GM21825 (cell line): ENCODE measurements at regions not wholly inside any gene's neighbourhood (a gene's known extent, or its start where the extent isn't known, plus 50 kb on each side); places are given as distances from the start of the nearest gene placed in this dataset.

Source experiments
- ATAC-seq: cut with Tn5 transposase; IDR thresholded peaks from one replicate; pipeline ENCODE4 v1.9.1; 2021; ENCODE audit warnings: mild to moderate bottlenecking, moderate library complexity; ENCODE audit not compliant: unreplicated experiment

- ATAC-seq: no peak
Observed at GRCh38 chr6:6781172-6781872, 192.8 kb downstream of the LY86 start.

GRCh38 chr6:6781873-6782227 lies 193.3 kb downstream of the LY86 start:
- ATAC-seq: no peak

- ATAC-seq: no peak
Observed at GRCh38 chr6:6783721-6784120, 195.2 kb downstream of the LY86 start.

- no peak for ATAC-seq
Observed at GRCh38 chr6:6784514-6785162, 196.1 kb downstream of the LY86 start.

GRCh38 chr6:6785163-6785521 lies 196.6 kb downstream of the LY86 start:
- ATAC-seq: no peak

- peak; percentile 51 for ATAC-seq
Observed at GRCh38 chr6:6788394-6789032, 200.0 kb downstream of the LY86 start.

- no peak for ATAC-seq
Observed at GRCh38 chr6:6790393-6790792, 201.9 kb downstream of the LY86 start.

GRCh38 chr6:6790891-6791290 lies 202.4 kb downstream of the LY86 start:
- ATAC-seq: no peak

GRCh38 chr6:6793388-6794250 lies 205.1 kb downstream of the LY86 start:
- ATAC-seq: no peak

- no peak for ATAC-seq
Observed at GRCh38 chr6:6795393-6795792, 206.9 kb downstream of the LY86 start.

- ATAC-seq: no peak
Observed at GRCh38 chr6:6796818-6797217, 208.3 kb downstream of the LY86 start.

- peak; percentile 40 for ATAC-seq
Observed at GRCh38 chr6:6798448-6798860, 209.9 kb downstream of the LY86 start.

- ATAC-seq: no peak
Observed at GRCh38 chr6:6801005-6801335, 212.4 kb downstream of the LY86 start.

GRCh38 chr6:6801635-6802218 lies 213.2 kb downstream of the LY86 start:
- ATAC-seq: no peak

GRCh38 chr6:6803180-6803977 lies 214.9 kb downstream of the LY86 start:
- ATAC-seq: peak; percentile 75

GRCh38 chr6:6804843-6805615 lies 216.5 kb downstream of the LY86 start:
- no peak for ATAC-seq

- no peak for ATAC-seq
Observed at GRCh38 chr6:6806844-6807518, 218.5 kb downstream of the LY86 start.

GRCh38 chr6:6808343-6808742 lies 219.8 kb downstream of the LY86 start:
- ATAC-seq: no peak

GRCh38 chr6:6808915-6809314 lies 220.4 kb downstream of the LY86 start:
- no peak for ATAC-seq
